IPS-15b (cell line): ENCODE measurements at regions not wholly inside any gene's neighbourhood (a gene's known extent, or its start where the extent isn't known, plus 50 kb on each side); places are given as distances from the start of the nearest gene placed in this dataset.

ENCODE experiments used
- H3K27me3 ChIP-seq: one replicate; pipeline ENCODE4 v1.6.1; 2013; ENCODE audit warnings: low read length; ENCODE audit not compliant: control insufficient read depth, insufficient read depth
- H3K36me3 ChIP-seq: one replicate; pipeline ENCODE4 v1.6.1; 2013; ENCODE audit warnings: low read length; ENCODE audit not compliant: control insufficient read depth, insufficient read depth
- H3K4me1 ChIP-seq: one replicate; pipeline ENCODE4 v1.6.1; 2013; ENCODE audit warnings: mild to moderate bottlenecking, low read length; ENCODE audit not compliant: control insufficient read depth, insufficient read depth
- H3K4me3 ChIP-seq: one replicate; pipeline ENCODE4 v1.5.1; 2013; ENCODE audit warnings: low read depth, low read length
- H3K9ac ChIP-seq: one replicate; pipeline ENCODE4 v1.6.1; 2013; ENCODE audit warnings: low read depth, mild to moderate bottlenecking, low read length
- H3K9me3 ChIP-seq: one replicate; pipeline ENCODE4 v1.6.1; 2013; ENCODE audit warnings: mild to moderate bottlenecking, low read length; ENCODE audit not compliant: control insufficient read depth, insufficient read depth

- Histone ChIP-seq H3K27me3 (no peaks in the 10 kb centered on the region), H3K9me3 (no peaks in the 10 kb centered on the region), H3K36me3 (no peaks in the 10 kb centered on the region), H3K4me3 (no peak overlapping the region), H3K9ac (no peak overlapping the region), H3K4me1 (no peaks in the 10 kb centered on the region)
Observed at GRCh38 chr2:78963881-78964280, 61.6 kb upstream of the REG3G start.

DNA sequence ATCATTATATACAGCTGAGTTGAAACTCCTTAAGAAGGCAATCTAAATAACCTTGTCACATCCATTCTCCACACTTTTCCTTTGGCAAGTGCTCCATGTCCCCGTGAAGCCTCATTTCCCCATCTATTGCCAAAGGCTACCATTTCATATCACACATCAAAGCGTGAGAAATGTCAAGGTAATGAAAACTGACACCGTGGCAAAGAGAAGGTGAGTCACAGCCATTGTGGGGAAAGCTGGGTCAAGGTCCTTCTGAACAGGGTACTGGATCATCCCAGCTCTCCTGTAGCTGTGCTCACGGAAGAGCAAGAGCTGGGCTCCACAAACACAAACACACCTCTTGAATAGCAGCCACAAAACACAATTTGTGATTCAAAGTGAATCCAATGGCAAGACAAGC lies 58.2 kb upstream of the REG3G start:
- Histone ChIP-seq H3K4me1 (no peaks in the 10 kb centered on the region), H3K9me3 (no peaks in the 10 kb centered on the region), H3K4me3 (no peak overlapping the region), H3K27me3 (no peaks in the 10 kb centered on the region), H3K9ac (no peak overlapping the region), H3K36me3 (no peaks in the 10 kb centered on the region)

- Histone ChIP-seq H3K9me3 (no peaks in the 10 kb centered on the region), H3K27me3 (no peaks in the 10 kb centered on the region), H3K36me3 (no peaks in the 10 kb centered on the region), H3K4me1 (peaks cover 3% of the 10 kb centered on the region), H3K9ac (no peak overlapping the region), H3K4me3 (no peak overlapping the region)
Observed at GRCh38 chr2:78973630-78974029, 51.9 kb upstream of the REG3G start.
